ENCODE measurements at regions not wholly inside any gene's neighbourhood (a gene's known extent, or its start where the extent isn't known, plus 50 kb on each side); places are given as distances from the start of the nearest gene placed in this dataset.

DNA sequence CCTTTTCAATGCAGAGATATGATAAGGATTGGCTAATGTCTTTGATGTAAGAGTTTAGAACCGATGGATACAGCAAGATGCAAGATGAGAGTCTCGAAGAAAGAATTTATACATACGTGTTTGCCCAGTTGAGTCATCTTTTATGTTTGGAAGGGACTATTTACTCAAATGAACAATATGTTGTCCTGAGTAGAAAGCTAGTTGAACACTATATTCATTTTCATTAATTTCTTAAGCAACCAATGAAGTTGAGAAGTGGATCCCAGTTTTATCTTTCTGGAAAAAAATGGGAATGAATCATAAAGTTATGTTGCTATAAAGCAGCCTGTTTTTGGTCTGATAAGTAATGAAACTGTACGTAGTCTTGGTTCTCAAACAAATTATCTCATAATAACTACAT lies 1431.7 kb upstream of the FLRT2 start:
- TF ChIP-seq, protein P1, sequence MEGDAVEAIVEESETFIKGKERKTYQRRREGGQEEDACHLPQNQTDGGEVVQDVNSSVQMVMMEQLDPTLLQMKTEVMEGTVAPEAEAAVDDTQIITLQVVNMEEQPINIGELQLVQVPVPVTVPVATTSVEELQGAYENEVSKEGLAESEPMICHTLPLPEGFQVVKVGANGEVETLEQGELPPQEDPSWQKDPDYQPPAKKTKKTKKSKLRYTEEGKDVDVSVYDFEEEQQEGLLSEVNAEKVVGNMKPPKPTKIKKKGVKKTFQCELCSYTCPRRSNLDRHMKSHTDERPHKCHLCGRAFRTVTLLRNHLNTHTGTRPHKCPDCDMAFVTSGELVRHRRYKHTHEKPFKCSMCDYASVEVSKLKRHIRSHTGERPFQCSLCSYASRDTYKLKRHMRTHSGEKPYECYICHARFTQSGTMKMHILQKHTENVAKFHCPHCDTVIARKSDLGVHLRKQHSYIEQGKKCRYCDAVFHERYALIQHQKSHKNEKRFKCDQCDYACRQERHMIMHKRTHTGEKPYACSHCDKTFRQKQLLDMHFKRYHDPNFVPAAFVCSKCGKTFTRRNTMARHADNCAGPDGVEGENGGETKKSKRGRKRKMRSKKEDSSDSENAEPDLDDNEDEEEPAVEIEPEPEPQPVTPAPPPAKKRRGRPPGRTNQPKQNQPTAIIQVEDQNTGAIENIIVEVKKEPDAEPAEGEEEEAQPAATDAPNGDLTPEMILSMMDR (IDR thresholded peaks at IDR 0.05), result no peak
- no peak for TF ChIP-seq POLR2A (IDR thresholded peaks at IDR 0.05)

Measured in ovary (tissue), 3 donors.